NOMO-1 treated with DMSO at 0.1 percent for 48 hours (cell line): ENCODE measurements at regions not wholly inside any gene's neighbourhood (a gene's known extent, or its start where the extent isn't known, plus 50 kb on each side); places are given as distances from the start of the nearest gene placed in this dataset.
A peak's percentile ranks its signal among the peaks of the same experiment; 100 is the strongest.

Source experiments
- DNase-seq: peaks from one replicate; lab custom pipeline; 2025; ENCODE audit not compliant: unreplicated experiment; lab: John Stamatoyannopoulos, UW

DNA sequence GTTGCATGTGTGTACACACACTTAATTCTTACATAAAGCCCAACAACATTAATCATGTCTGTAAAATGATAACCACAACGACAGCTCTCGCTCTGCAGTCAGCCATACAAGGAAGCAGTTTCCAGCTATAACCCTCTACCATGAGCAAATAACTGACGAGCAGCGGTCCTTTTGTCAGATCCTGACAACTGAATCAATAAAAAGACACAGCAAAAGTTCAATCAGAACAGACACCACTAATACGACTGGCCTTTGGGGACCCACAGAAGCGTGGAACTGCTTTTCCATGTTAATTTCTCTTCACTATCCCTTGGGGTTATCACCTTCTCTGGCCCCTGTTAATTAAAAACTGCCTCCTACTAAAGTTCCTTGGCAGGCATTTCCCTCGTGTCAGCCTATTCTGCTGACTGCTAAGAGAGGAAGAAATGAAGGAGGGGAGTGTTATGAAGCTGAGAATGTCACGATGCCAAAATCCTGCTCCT lies 722.8 kb upstream of the GRAMD2B start:
- DNase-seq = peak; percentile 65

DNA sequence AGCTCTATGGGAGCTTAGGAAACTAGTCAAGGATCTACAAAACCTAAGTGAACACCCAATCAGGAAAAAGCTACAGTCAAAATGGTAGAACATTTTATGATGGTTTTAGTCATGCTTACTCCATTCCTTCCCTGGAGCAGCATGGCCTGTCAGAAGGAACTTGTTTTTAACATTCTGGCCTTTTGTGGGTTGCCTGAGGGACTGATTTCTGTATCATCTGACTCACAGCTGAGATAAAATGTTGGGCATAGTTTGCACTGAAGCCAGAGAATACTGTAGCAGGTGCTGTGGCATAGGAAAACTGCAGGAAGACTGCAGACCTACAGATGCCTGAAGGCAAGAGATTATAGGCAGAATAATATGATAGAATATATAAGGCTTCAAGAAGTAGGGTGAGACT lies 719.6 kb upstream of the GRAMD2B start:
- DNase-seq = no peak

- no peak for DNase-seq
These were observed 718.3 kb upstream of the GRAMD2B start for GRCh38 chr5:125704888-125705287.

- no peak for DNase-seq
These were observed 714.6 kb upstream of the GRAMD2B start for GRCh38 chr5:125708583-125708982.

GRCh38 chr5:125710745-125711144 lies 712.5 kb upstream of the GRAMD2B start:
- DNase-seq = no peak

GRCh38 chr5:125712397-125712796 lies 710.8 kb upstream of the GRAMD2B start:
- DNase-seq = no peak

- no peak for DNase-seq
These were observed 710.0 kb upstream of the GRAMD2B start for GRCh38 chr5:125713109-125713805.

DNA sequence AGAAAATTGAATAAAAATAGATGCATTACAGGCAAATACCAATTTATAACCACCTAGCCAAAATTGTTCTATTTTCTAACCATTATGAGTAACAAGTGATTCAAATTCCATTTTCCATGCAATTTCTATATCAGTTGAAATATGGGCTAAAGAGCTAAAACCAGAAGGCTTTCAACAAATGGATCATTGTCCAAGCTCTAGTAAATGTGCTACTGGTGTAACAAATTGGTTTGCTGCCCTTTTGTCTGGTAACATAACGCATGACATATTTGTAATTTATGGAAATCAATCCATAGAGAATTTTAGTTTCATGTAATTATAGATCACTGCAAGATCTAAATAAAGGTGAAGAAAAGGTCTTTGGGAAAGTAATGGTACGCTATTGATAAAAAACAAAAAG lies 708.0 kb upstream of the GRAMD2B start:
- no peak for DNase-seq

DNA sequence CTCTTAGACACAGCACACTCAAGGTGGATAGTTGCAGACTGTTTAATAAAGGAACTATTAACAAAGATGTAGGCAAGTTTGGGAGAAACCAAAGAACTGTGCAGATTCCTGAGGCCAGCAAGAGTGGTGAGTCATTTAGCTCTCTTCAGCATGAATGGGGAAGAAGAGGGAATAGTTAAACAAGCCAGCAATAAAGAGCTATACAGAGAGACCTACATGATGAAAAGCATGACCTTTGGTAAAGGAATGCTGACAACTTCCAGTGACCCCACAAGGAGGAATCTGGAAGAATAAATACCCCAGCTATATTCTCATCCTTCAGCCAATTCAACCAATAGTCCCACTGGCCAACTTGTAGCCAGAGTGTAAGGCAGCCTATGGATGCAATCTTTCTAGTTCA lies 706.0 kb upstream of the GRAMD2B start:
- DNase-seq = no peak

GRCh38 chr5:125719681-125720347 lies 703.4 kb upstream of the GRAMD2B start:
- no peak for DNase-seq

- no peak for DNase-seq
These were observed 702.9 kb upstream of the GRAMD2B start for GRCh38 chr5:125720348-125720685.

DNA sequence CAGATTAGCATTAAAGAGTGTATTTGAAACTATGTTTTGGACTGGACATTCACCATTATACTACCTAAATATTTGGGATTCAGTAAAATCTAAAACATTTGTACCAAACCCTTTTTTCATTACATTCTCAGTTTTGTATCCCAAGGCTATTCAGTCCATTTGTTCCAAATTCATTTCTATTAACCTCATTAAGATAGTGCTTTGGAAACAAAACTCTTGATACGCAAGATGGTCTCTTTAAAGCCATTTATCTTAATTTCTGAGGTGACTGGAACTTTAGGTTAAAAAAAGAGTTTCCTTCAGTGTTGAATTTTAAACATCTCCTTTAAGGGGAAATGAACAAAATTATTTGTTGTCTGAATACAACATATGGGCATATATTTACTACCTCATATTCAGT lies 702.5 kb upstream of the GRAMD2B start:
- no peak for DNase-seq

DNA sequence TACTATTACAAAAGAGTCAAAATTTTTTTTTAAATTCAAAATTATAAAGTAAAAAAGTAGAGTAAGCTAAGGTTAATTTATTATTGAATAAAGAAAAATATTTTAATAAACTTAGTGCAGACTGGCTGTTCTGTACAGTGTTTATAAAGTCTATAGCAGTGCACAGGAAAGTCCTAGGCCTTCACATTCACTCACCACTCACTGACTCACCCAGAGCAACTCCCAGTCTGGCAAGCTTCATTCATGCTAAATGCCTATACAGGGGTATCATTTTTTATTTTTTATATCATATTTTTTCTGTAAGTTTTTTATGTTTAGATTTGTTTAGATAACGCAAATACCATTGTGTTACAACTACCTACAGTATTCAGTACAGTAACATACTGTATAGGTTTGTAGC lies 700.7 kb upstream of the GRAMD2B start:
- DNase-seq = no peak

- no peak for DNase-seq
These were observed 697.5 kb upstream of the GRAMD2B start for GRCh38 chr5:125725691-125726090.

DNA sequence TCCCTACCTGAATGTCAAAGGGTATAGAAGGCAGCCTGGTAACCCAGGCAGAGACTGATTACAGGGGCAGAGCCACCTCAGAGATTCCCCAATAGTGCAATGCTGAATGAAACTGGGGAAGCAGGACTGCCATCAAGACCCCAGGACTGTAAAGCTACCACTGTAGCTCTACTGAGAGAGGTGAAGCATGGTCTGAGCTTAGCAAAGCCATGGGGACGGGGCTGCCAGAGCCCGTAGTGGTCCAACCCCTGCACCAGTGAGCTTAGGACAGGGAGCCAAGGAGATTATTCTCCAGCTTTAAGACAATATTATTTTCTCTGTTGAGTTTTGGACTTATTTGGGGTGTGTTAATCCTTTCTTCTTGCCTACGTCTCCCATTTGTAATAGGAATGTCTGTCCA lies 679.3 kb upstream of the GRAMD2B start:
- no peak for DNase-seq

DNA sequence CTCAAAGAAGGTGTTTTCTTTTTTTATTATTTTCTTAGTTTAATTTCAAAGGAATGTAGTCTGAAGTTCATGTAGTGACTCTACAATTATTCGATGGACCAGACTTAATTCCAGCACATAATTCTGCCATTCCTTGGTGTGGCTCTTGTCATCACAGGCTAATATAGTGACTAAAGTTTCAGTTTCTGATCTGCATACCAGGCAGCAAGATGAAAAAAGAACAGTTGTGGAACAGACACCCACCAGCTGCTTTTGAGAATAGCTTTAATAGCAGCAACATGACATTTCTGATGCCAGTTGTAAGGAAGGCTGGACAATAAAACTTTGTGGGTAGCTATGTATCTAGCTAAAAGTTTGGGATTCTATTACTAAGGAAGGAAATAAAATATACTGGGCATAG lies 676.3 kb upstream of the GRAMD2B start:
- DNase-seq = no peak

GRCh38 chr5:125750147-125750860 lies 672.9 kb upstream of the GRAMD2B start:
- no peak for DNase-seq

DNA sequence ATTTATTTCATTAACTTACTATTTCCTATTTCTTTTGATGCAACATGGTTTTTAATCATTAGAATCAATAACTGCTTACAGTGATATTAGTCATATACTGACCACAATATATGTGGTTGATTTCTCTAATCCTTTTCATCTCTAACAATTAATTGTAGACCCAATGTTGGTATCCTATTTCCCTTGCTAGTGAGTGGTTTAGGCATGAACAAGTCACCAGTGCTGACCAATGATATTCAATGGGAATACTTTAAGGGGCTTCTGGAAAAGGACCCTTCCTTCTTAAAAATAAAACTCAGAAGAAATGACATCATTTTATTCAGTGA lies 672.4 kb upstream of the GRAMD2B start:
- no peak for DNase-seq

GRCh38 chr5:125756456-125756855 lies 666.8 kb upstream of the GRAMD2B start:
- no peak for DNase-seq

- no peak for DNase-seq
These were observed 656.5 kb upstream of the GRAMD2B start for GRCh38 chr5:125766706-125767105.

- DNase-seq = no peak
These were observed 647.3 kb upstream of the GRAMD2B start for GRCh38 chr5:125775896-125776295.

- DNase-seq = no peak
These were observed 646.5 kb upstream of the GRAMD2B start for GRCh38 chr5:125776656-125777139.
